A673 (cell line): ENCODE measurements at regions not wholly inside any gene's neighbourhood (a gene's known extent, or its start where the extent isn't known, plus 50 kb on each side); places are given as distances from the start of the nearest gene placed in this dataset.

Source experiments
- BruUV-seq: library from RNA; stranded (reverse); fragments of 400-500 nt; replicated peaks from 2 replicates; lab custom pipeline; 2021; lab: Mats Ljungman, UMichigan
- CTCF ChIA-PET: fragments of 300-600 bp; sonication (Branson Sonifier 250); formaldehyde crosslinking; loops from one replicate; lab custom pipeline; 2022; ENCODE audit warnings: antibody characterized with exemption; lab: Charles Lee
- POLR2A ChIA-PET: fragments of 300-600 bp; sonication (Branson Sonifier 250); formaldehyde crosslinking; loops from one replicate; lab custom pipeline; 2022; ENCODE audit warnings: antibody characterized with exemption; ENCODE audit not compliant: low non-redundant PET; lab: Charles Lee
- DNase-seq: peaks from one replicate; pipeline ENCODE4 v3.0.0-alpha.2; 2015; ENCODE audit warnings: low spot score
- H3K27ac ChIP-seq: fragments of 200-600 bp; sonication (generic); 2 replicates; pipeline ENCODE4 v1.5.1; 2016; ENCODE audit warnings: mixed run types, low read depth, mild to moderate bottlenecking, mixed read lengths, antibody characterized with exemption, low read length; ENCODE audit not compliant: poor library complexity, severe bottlenecking
- H3K27me3 ChIP-seq: fragments of 200-600 bp; sonication (generic); replicated peaks from 2 replicates; pipeline ENCODE4 v1.6.1; 2017; ENCODE audit warnings: mixed run types, low read depth, mild to moderate bottlenecking, mixed read lengths, antibody characterized with exemption, low read length; ENCODE audit not compliant: insufficient read depth, poor library complexity
- H3K36me3 ChIP-seq: fragments of 200-600 bp; sonication (generic); 2 replicates; pipeline ENCODE4 v1.6.1; 2016; ENCODE audit warnings: mixed run types, mild to moderate bottlenecking, mixed read lengths, antibody characterized with exemption, low read length; ENCODE audit not compliant: insufficient read depth, poor library complexity, severe bottlenecking
- H3K4me1 ChIP-seq: fragments of 200-600 bp; sonication (generic); 2 replicates; pipeline ENCODE4 v1.6.1; 2017; ENCODE audit warnings: mixed run types, mild to moderate bottlenecking, mixed read lengths, antibody characterized with exemption, low read length; ENCODE audit not compliant: insufficient read depth, poor library complexity, severe bottlenecking
- H3K4me3 ChIP-seq: fragments of 200-600 bp; sonication (generic); 2 replicates; pipeline ENCODE4 v1.5.1; 2016; ENCODE audit warnings: low read depth, mixed run types, mild to moderate bottlenecking, mixed read lengths, low read length; ENCODE audit not compliant: poor library complexity, severe bottlenecking
- H3K9me3 ChIP-seq: fragments of 200-600 bp; sonication (generic); 2 replicates; pipeline ENCODE4 v1.6.1; 2016; ENCODE audit warnings: mixed run types, low read depth, mild to moderate bottlenecking, mixed read lengths, antibody characterized with exemption, low read length; ENCODE audit not compliant: poor library complexity, severe bottlenecking
- CTCF ChIP-seq: fragments of 300-800, 200-600 bp; sonication (generic); conservative IDR thresholded peaks from 2 replicates; pipeline ENCODE4 v1.5.1; 2017; ENCODE audit warnings: low read depth, mild to moderate bottlenecking, antibody characterized with exemption, low read length, moderate library complexity, mixed read lengths
- EZH2 ChIP-seq: fragments of 200-600 bp; sonication (generic); IDR thresholded peaks from 2 replicates; pipeline ENCODE4 v1.6.1; 2017; ENCODE audit warnings: borderline replicate concordance, low read depth, mild to moderate bottlenecking, mixed read lengths, antibody characterized with exemption, low read length; ENCODE audit not compliant: poor library complexity, severe bottlenecking
- intact Hi-C: fragments of 100-400 bp; cut with micrococcal nuclease; formaldehyde crosslinking; loops from one replicate; pipeline ENCODE4 v1.10.0; 2022; ENCODE audit not compliant: unreplicated experiment

DNA sequence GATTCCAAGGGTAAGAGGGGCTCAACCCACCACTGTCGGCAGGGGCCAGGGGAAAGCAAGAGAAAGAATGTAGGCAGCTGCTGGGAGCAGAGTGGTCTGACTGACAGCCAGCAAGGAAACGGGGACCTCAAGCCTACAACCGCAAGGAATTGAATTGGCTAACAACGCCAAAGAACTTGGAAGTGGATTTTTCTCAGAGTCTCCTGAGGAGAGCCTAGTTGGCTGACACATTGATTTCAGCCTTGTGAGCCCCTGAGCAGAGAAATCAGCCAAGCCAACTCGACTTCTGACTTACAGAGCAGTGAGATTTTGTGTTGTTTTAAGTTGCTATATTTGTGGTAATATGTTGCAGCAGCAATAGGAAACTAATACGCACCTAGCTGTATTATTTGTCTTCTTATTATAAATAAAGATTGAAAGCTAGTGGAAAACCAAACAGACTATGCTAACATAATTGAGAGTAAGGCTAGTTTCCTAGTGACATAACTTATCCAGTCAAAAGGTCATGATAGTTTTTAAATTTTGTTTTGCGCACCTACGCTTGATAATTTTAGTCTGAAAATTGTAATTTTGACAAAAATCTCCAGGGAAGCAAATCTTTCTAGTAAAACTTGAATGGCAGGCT lies 145.8 kb upstream of the HCCS start:
- Histone ChIP-seq H3K27me3 (no peaks in the 10 kb centered on the region), H3K9me3 (peaks cover 3% of the 10 kb centered on the region), H3K36me3 (no peaks in the 10 kb centered on the region), H3K4me3 (no peak overlapping the region), H3K27ac (no peak overlapping the region), H3K4me1 (peaks cover 2% of the 10 kb centered on the region)
- intact Hi-C loops: no loop called here
- ChIA-PET POLR2A (no interaction called here), CTCF (no interaction called here)
- BruUV-seq: no TSS peak
- no peak for TF ChIP-seq CTCF
- TF ChIP-seq EZH2: no peak
- no peak for DNase-seq

GRCh38 chrX:10966057-10966456 lies 145.1 kb upstream of the HCCS start:
- H3K27me3 ChIP-seq: no peaks in the 10 kb centered on the region
- CTCF ChIA-PET: no interaction called here
- peaks cover 3% of the 10 kb centered on the region for H3K9me3 ChIP-seq
- H3K4me1 ChIP-seq: peaks cover 10% of the 10 kb centered on the region
- H3K27ac ChIP-seq: no peak overlapping the region
- TF ChIP-seq EZH2 (no peak), CTCF (no peak)
- POLR2A ChIA-PET: no interaction called here
- BruUV-seq: no TSS peak
- DNase-seq: no peak
- no peaks in the 10 kb centered on the region for H3K36me3 ChIP-seq
- no peak overlapping the region for H3K4me3 ChIP-seq
- intact Hi-C loops: no loop called here

GRCh38 chrX:10971176-10971575 lies 140.0 kb upstream of the HCCS start:
- Histone ChIP-seq H3K4me3 (no peak overlapping the region), H3K27me3 (no peaks in the 10 kb centered on the region), H3K9me3 (peaks cover 3% of the 10 kb centered on the region), H3K36me3 (no peaks in the 10 kb centered on the region), H3K27ac (peak overlapping the region; percentile 71), H3K4me1 (peaks cover 10% of the 10 kb centered on the region)
- CTCF ChIA-PET: no interaction called here
- intact Hi-C loops: no loop called here
- no peak for TF ChIP-seq CTCF
- TF ChIP-seq EZH2: no peak
- POLR2A ChIA-PET: no interaction called here
- DNase-seq: peak; percentile 76
- no TSS peak for BruUV-seq
